ENCODE measurements at regions not wholly inside any gene's neighbourhood (a gene's known extent, or its start where the extent isn't known, plus 50 kb on each side); places are given as distances from the start of the nearest gene placed in this dataset.

GRCh38 chr12:92349635-92350034 lies 204.0 kb upstream of the BTG1 start:
- H3K36me3 Mint-ChIP-seq (ENCODE audit: low read depth), result peaks cover 10% of the 10 kb centered on the region; the same call in 2 of the 3 replicates
- no peaks in the 10 kb centered on the region for H3K27me3 Mint-ChIP-seq (ENCODE audit: insufficient read depth, low read depth, poor library complexity)
- Histone ChIP-seq H3K4me1 (ENCODE audit: insufficient read depth) (no peaks in the 10 kb centered on the region), H3K27me3 (ENCODE audit: insufficient read depth) (no peaks in the 10 kb centered on the region), H3K4me2 (no peak overlapping the region), H3K79me2 (replicated peaks; ENCODE audit: insufficient read depth) (no peaks in the 10 kb centered on the region), H2AFZ (no peak overlapping the region), H4K20me1 (replicated peaks; ENCODE audit: insufficient read depth) (no peaks in the 10 kb centered on the region), H3K9me2 (ENCODE audit: insufficient read depth) (peaks cover 4% of the 10 kb centered on the region; the same call in 1 of the 2 replicates), H3K36me3 (ENCODE audit: insufficient read depth) (no peaks in the 10 kb centered on the region), H3K27ac (ENCODE audit: low read depth) (no peak overlapping the region), H3F3A (replicated peaks; ENCODE audit: low read depth) (no peaks in the 10 kb centered on the region), H3K4me3 (no peak overlapping the region)
- TF ChIP-seq, protein P1, sequence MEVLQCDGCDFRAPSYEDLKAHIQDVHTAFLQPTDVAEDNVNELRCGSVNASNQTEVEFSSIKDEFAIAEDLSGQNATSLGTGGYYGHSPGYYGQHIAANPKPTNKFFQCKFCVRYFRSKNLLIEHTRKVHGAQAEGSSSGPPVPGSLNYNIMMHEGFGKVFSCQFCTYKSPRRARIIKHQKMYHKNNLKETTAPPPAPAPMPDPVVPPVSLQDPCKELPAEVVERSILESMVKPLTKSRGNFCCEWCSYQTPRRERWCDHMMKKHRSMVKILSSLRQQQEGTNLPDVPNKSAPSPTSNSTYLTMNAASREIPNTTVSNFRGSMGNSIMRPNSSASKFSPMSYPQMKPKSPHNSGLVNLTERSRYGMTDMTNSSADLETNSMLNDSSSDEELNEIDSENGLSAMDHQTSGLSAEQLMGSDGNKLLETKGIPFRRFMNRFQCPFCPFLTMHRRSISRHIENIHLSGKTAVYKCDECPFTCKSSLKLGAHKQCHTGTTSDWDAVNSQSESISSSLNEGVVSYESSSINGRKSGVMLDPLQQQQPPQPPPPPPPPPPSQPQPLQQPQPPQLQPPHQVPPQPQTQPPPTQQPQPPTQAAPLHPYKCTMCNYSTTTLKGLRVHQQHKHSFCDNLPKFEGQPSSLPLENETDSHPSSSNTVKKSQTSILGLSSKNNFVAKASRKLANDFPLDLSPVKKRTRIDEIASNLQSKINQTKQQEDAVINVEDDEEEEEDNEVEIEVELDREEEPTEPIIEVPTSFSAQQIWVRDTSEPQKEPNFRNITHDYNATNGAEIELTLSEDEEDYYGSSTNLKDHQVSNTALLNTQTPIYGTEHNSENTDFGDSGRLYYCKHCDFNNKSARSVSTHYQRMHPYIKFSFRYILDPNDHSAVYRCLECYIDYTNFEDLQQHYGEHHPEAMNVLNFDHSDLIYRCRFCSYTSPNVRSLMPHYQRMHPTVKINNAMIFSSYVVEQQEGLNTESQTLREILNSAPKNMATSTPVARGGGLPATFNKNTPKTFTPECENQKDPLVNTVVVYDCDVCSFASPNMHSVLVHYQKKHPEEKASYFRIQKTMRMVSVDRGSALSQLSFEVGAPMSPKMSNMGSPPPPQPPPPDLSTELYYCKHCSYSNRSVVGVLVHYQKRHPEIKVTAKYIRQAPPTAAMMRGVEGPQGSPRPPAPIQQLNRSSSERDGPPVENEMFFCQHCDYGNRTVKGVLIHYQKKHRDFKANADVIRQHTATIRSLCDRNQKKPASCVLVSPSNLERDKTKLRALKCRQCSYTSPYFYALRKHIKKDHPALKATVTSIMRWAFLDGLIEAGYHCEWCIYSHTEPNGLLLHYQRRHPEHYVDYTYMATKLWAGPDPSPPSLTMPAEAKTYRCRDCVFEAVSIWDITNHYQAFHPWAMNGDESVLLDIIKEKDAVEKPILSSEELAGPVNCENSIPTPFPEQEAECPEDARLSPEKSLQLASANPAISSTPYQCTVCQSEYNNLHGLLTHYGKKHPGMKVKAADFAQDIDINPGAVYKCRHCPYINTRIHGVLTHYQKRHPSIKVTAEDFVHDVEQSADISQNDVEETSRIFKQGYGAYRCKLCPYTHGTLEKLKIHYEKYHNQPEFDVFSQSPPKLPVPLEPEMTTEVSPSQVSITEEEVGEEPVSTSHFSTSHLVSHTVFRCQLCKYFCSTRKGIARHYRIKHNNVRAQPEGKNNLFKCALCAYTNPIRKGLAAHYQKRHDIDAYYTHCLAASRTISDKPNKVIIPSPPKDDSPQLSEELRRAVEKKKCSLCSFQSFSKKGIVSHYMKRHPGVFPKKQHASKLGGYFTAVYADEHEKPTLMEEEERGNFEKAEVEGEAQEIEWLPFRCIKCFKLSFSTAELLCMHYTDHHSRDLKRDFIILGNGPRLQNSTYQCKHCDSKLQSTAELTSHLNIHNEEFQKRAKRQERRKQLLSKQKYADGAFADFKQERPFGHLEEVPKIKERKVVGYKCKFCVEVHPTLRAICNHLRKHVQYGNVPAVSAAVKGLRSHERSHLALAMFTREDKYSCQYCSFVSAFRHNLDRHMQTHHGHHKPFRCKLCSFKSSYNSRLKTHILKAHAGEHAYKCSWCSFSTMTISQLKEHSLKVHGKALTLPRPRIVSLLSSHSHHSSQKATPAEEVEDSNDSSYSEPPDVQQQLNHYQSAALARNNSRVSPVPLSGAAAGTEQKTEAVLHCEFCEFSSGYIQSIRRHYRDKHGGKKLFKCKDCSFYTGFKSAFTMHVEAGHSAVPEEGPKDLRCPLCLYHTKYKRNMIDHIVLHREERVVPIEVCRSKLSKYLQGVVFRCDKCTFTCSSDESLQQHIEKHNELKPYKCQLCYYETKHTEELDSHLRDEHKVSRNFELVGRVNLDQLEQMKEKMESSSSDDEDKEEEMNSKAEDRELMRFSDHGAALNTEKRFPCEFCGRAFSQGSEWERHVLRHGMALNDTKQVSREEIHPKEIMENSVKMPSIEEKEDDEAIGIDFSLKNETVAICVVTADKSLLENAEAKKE (CRISPR knock-in tag; IDR thresholded peaks at IDR 0.05), result no peak
- TF ChIP-seq ZNF114 (CRISPR knock-in tag; IDR thresholded peaks at IDR 0.05) (no peak), REST (IDR thresholded peaks at IDR 0.05; ENCODE audit: unreplicated experiment) (no peak), ETS1 (IDR thresholded peaks at IDR 0.05) (no peak), CREB1 (CRISPR knock-in tag; IDR thresholded peaks at IDR 0.05; ENCODE audit: low read depth) (no peak), EZH2 (IDR thresholded peaks at IDR 0.05; ENCODE audit: low read depth, unreplicated experiment) (no peak), EZH2phosphoT487 (IDR thresholded peaks at IDR 0.05; ENCODE audit: unreplicated experiment) (no peak), JUNB (IDR thresholded peaks at IDR 0.05; ENCODE audit: unreplicated experiment) (no peak), NANOG (IDR thresholded peaks at IDR 0.05; ENCODE audit: borderline replicate concordance) (no peak), POLR2AphosphoS5 (IDR thresholded peaks at IDR 0.05; ENCODE audit: low read depth) (no peak), ZNF331 (CRISPR knock-in tag; IDR thresholded peaks at IDR 0.05; ENCODE audit: low read depth) (no peak)
- TF ChIP-seq, protein P2, sequence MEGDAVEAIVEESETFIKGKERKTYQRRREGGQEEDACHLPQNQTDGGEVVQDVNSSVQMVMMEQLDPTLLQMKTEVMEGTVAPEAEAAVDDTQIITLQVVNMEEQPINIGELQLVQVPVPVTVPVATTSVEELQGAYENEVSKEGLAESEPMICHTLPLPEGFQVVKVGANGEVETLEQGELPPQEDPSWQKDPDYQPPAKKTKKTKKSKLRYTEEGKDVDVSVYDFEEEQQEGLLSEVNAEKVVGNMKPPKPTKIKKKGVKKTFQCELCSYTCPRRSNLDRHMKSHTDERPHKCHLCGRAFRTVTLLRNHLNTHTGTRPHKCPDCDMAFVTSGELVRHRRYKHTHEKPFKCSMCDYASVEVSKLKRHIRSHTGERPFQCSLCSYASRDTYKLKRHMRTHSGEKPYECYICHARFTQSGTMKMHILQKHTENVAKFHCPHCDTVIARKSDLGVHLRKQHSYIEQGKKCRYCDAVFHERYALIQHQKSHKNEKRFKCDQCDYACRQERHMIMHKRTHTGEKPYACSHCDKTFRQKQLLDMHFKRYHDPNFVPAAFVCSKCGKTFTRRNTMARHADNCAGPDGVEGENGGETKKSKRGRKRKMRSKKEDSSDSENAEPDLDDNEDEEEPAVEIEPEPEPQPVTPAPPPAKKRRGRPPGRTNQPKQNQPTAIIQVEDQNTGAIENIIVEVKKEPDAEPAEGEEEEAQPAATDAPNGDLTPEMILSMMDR (conservative IDR thresholded peaks at IDR 0.05; ENCODE audit: low read depth in 2 of 2), result no peak
- H3K4me3 Mint-ChIP-seq, result no peak overlapping the region
- no peak overlapping the region for H3K27ac Mint-ChIP-seq
- DNase-seq (ENCODE audit: low spot score), result no peak
- no peak for ATAC-seq
- H3K9me3 Mint-ChIP-seq, result peaks cover 20% of the 10 kb centered on the region; the same call in 2 of the 3 replicates
- H3K4me1 Mint-ChIP-seq, result no peaks in the 10 kb centered on the region

All from GM23338 (cell line).